ENCODE measurements at regions not wholly inside any gene's neighbourhood (a gene's known extent, or its start where the extent isn't known, plus 50 kb on each side); places are given as distances from the start of the nearest gene placed in this dataset.
"Not testable (repeated sequence)": the region's sequence is repeated elsewhere in the genome, so short reads cannot be mapped to it uniquely, and the experiment has no call there.

DNA sequence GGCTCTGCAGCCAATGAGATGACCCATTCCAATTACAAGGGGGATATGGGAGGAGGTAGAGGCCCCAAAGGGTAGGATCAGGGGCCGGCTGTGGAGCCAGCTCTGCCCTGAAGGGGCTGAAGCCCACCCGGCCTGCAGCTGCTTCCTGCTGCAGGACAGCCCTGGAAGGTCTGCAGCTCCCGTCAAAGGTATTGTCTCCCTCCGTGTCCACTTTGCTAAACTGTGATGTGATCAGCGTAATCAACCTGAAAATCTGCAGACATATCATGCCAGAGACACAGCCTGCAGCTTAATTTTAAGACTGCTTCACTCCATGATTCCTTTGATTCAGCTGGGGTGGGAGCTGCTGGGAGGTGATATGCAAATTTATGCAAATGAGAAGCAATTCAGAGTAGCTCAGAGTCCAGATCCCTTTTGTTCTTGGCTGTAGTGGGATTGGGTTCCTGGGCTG lies 90.7 kb downstream of the GADD45G start:
- no peaks in the 10 kb centered on the region for H3K4me1 ChIP-seq
- Mint-ChIP-seq H3K4me1 (ENCODE audit: low read depth, unreplicated experiment) (peaks cover 6% of the 10 kb centered on the region), H3K9me3 (ENCODE audit: unreplicated experiment) (no peaks in the 10 kb centered on the region), H3K27ac (ENCODE audit: unreplicated experiment) (no peak overlapping the region), H3K36me3 (ENCODE audit: insufficient read depth, unreplicated experiment) (no peaks in the 10 kb centered on the region), H3K27me3 (ENCODE audit: insufficient read depth, unreplicated experiment) (no peaks in the 10 kb centered on the region), H3K4me3 (ENCODE audit: unreplicated experiment) (no peak overlapping the region)
- no peak overlapping the region for H3K4me3 ChIP-seq (ENCODE audit: low read depth, low read length)
- ChIA-PET CTCF (no interaction called here), POLR2A (no interaction called here)
- no TSS peak for BruUV-seq (replicated peaks)
- no peaks in the 10 kb centered on the region for H3K27me3 ChIP-seq (replicated peaks; ENCODE audit: control insufficient read depth, insufficient read depth, low read length)
- no peaks in the 10 kb centered on the region for H3K36me3 ChIP-seq (ENCODE audit: control insufficient read depth, insufficient read depth, low read length)
- H3K9me3 ChIP-seq = no peaks in the 10 kb centered on the region
- intact Hi-C loops (cut with micrococcal nuclease; ENCODE audit: unreplicated experiment) = no loop called here
- TF ChIP-seq, protein P1, sequence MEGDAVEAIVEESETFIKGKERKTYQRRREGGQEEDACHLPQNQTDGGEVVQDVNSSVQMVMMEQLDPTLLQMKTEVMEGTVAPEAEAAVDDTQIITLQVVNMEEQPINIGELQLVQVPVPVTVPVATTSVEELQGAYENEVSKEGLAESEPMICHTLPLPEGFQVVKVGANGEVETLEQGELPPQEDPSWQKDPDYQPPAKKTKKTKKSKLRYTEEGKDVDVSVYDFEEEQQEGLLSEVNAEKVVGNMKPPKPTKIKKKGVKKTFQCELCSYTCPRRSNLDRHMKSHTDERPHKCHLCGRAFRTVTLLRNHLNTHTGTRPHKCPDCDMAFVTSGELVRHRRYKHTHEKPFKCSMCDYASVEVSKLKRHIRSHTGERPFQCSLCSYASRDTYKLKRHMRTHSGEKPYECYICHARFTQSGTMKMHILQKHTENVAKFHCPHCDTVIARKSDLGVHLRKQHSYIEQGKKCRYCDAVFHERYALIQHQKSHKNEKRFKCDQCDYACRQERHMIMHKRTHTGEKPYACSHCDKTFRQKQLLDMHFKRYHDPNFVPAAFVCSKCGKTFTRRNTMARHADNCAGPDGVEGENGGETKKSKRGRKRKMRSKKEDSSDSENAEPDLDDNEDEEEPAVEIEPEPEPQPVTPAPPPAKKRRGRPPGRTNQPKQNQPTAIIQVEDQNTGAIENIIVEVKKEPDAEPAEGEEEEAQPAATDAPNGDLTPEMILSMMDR (IDR thresholded peaks at IDR 0.05; ENCODE audit: insufficient read depth in 1 of 2, low read depth in 1 of 2, low read length in 1 of 2, severe bottlenecking in 1 of 2, unreplicated experiment in 1 of 2) = no peak
- no peak for DNase-seq

DNA sequence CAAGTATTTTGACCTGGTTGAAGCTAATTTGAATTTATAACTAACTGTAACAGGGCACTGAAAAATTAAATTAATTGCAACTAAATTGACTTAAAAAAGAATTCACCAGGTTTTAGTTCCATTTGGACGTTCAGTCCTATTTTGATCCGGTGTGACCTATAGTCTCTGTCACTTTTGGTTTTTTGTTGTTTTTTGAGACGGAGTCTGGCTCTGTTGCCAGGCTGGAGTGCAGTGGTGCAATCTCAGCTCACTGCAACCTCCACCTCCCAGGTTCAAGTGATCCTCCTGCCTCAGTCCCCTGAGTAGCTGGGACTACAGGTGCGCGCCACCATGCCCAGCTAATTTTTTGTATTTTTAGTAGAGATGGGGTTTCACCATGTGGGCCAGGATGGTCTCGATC lies 91.2 kb downstream of the GADD45G start:
- BruUV-seq (replicated peaks); H3K27me3 Mint-ChIP-seq (ENCODE audit: insufficient read depth, unreplicated experiment); CTCF ChIA-PET; H3K9me3 ChIP-seq; DNase-seq; H3K36me3 ChIP-seq (ENCODE audit: control insufficient read depth, insufficient read depth, low read length); intact Hi-C loops (cut with micrococcal nuclease; ENCODE audit: unreplicated experiment); H3K27me3 ChIP-seq (replicated peaks; ENCODE audit: control insufficient read depth, insufficient read depth, low read length); H3K27ac Mint-ChIP-seq (ENCODE audit: unreplicated experiment); H3K4me1 Mint-ChIP-seq (ENCODE audit: low read depth, unreplicated experiment); H3K9me3 Mint-ChIP-seq (ENCODE audit: unreplicated experiment); H3K4me3 ChIP-seq (ENCODE audit: low read depth, low read length); H3K36me3 Mint-ChIP-seq (ENCODE audit: insufficient read depth, unreplicated experiment); H3K4me3 Mint-ChIP-seq (ENCODE audit: unreplicated experiment); POLR2A ChIA-PET; H3K4me1 ChIP-seq: not testable (repeated sequence)

DNA sequence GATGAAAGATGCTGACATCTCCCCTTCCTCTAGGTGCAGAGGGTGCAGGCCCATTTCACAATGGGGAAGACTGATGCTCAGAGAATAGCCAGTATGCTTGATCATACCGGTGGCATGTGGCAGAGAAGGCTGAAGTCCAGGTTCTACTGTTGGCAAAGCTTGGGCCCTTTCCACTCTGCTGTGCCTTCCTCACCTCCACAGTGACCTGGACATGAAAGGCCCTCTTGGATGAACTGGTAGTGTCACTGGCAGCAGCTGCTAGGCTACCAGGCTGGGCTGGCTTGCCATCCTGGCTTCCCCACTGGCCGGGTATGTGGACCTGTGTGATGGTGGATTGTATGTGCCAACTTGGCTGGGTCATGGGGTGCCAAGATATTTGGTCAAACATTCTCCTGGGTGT lies 92.0 kb downstream of the GADD45G start:
- Mint-ChIP-seq H3K9me3 (ENCODE audit: unreplicated experiment) (no peaks in the 10 kb centered on the region), H3K27ac (ENCODE audit: unreplicated experiment) (no peak overlapping the region), H3K4me1 (ENCODE audit: low read depth, unreplicated experiment) (peaks cover 6% of the 10 kb centered on the region), H3K27me3 (ENCODE audit: insufficient read depth, unreplicated experiment) (no peaks in the 10 kb centered on the region), H3K36me3 (ENCODE audit: insufficient read depth, unreplicated experiment) (no peaks in the 10 kb centered on the region), H3K4me3 (ENCODE audit: unreplicated experiment) (no peak overlapping the region)
- no peak for DNase-seq
- Histone ChIP-seq H3K4me1 (no peaks in the 10 kb centered on the region), H3K4me3 (ENCODE audit: low read depth, low read length) (no peak overlapping the region), H3K36me3 (ENCODE audit: control insufficient read depth, insufficient read depth, low read length) (no peaks in the 10 kb centered on the region), H3K27me3 (replicated peaks; ENCODE audit: control insufficient read depth, insufficient read depth, low read length) (no peaks in the 10 kb centered on the region), H3K9me3 (no peaks in the 10 kb centered on the region)
- intact Hi-C loops (cut with micrococcal nuclease; ENCODE audit: unreplicated experiment) = no loop called here
- ChIA-PET CTCF (no interaction called here), POLR2A (no interaction called here)
- TF ChIP-seq, protein P1 (IDR thresholded peaks at IDR 0.05; ENCODE audit: insufficient read depth in 1 of 2, low read depth in 1 of 2, low read length in 1 of 2, severe bottlenecking in 1 of 2, unreplicated experiment in 1 of 2) = no peak
- no TSS peak for BruUV-seq (replicated peaks)

DNA sequence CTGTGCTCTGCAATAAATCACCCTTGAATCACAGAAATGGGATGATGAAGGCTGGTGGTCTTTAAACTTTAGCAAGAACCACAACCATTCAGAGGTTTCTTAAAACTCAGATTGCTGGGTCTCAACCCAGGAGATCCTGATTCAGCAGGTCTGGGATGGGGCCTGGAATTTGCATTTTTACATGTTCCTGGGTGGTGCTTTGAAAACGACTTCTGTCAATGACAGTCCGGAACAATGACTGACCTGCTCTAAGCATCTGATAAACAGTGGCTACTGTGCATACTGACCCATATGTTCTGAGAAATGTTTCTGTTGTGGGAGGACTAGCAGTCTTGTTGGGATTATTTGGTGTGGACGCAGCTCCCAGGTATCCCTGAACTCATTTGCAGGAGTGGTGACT lies 92.7 kb downstream of the GADD45G start:
- Histone ChIP-seq H3K4me1 (no peaks in the 10 kb centered on the region), H3K4me3 (ENCODE audit: low read depth, low read length) (no peak overlapping the region), H3K27me3 (replicated peaks; ENCODE audit: control insufficient read depth, insufficient read depth, low read length) (no peaks in the 10 kb centered on the region), H3K36me3 (ENCODE audit: control insufficient read depth, insufficient read depth, low read length) (no peaks in the 10 kb centered on the region), H3K9me3 (no peaks in the 10 kb centered on the region)
- DNase-seq = no peak
- H3K9me3 Mint-ChIP-seq (ENCODE audit: unreplicated experiment) = no peaks in the 10 kb centered on the region
- ChIA-PET POLR2A (no interaction called here), CTCF (no interaction called here)
- BruUV-seq (replicated peaks) = no TSS peak
- no peaks in the 10 kb centered on the region for H3K36me3 Mint-ChIP-seq (ENCODE audit: insufficient read depth, unreplicated experiment)
- TF ChIP-seq, protein P1 (IDR thresholded peaks at IDR 0.05; ENCODE audit: insufficient read depth in 1 of 2, low read depth in 1 of 2, low read length in 1 of 2, severe bottlenecking in 1 of 2, unreplicated experiment in 1 of 2) = no peak
- no peak overlapping the region for H3K4me3 Mint-ChIP-seq (ENCODE audit: unreplicated experiment)
- intact Hi-C loops (cut with micrococcal nuclease; ENCODE audit: unreplicated experiment) = no loop called here
- H3K27me3 Mint-ChIP-seq (ENCODE audit: insufficient read depth, unreplicated experiment) = no peaks in the 10 kb centered on the region
- peaks cover 6% of the 10 kb centered on the region for H3K4me1 Mint-ChIP-seq (ENCODE audit: low read depth, unreplicated experiment)
- no peak overlapping the region for H3K27ac Mint-ChIP-seq (ENCODE audit: unreplicated experiment)

All from Caco-2 (cell line).